ENCODE measurements at regions not wholly inside any gene's neighbourhood (a gene's known extent, or its start where the extent isn't known, plus 50 kb on each side); places are given as distances from the start of the nearest gene placed in this dataset.

- TF ChIP-seq, protein P1, sequence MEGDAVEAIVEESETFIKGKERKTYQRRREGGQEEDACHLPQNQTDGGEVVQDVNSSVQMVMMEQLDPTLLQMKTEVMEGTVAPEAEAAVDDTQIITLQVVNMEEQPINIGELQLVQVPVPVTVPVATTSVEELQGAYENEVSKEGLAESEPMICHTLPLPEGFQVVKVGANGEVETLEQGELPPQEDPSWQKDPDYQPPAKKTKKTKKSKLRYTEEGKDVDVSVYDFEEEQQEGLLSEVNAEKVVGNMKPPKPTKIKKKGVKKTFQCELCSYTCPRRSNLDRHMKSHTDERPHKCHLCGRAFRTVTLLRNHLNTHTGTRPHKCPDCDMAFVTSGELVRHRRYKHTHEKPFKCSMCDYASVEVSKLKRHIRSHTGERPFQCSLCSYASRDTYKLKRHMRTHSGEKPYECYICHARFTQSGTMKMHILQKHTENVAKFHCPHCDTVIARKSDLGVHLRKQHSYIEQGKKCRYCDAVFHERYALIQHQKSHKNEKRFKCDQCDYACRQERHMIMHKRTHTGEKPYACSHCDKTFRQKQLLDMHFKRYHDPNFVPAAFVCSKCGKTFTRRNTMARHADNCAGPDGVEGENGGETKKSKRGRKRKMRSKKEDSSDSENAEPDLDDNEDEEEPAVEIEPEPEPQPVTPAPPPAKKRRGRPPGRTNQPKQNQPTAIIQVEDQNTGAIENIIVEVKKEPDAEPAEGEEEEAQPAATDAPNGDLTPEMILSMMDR (IDR thresholded peaks at IDR 0.05; ENCODE audit: borderline replicate concordance, insufficient read depth, low read depth, low read length) = no peak
- no peak overlapping the region for H3K4me3 ChIP-seq (ENCODE audit: low read depth, low read length)
Observed at GRCh38 chr14:26996246-26996645, 398.4 kb upstream of the NOVA1 start.

- no peak overlapping the region for H3K4me3 ChIP-seq (ENCODE audit: low read depth, low read length)
- TF ChIP-seq, protein P1 (IDR thresholded peaks at IDR 0.05; ENCODE audit: borderline replicate concordance, insufficient read depth, low read depth, low read length) = no peak
Observed at GRCh38 chr14:27002179-27002578, 404.3 kb upstream of the NOVA1 start.

- no peak overlapping the region for H3K4me3 ChIP-seq (ENCODE audit: low read depth, low read length)
- TF ChIP-seq, protein P1 (IDR thresholded peaks at IDR 0.05; ENCODE audit: borderline replicate concordance, insufficient read depth, low read depth, low read length) = no peak
Observed at GRCh38 chr14:27006570-27006969, 408.7 kb upstream of the NOVA1 start.

DNA sequence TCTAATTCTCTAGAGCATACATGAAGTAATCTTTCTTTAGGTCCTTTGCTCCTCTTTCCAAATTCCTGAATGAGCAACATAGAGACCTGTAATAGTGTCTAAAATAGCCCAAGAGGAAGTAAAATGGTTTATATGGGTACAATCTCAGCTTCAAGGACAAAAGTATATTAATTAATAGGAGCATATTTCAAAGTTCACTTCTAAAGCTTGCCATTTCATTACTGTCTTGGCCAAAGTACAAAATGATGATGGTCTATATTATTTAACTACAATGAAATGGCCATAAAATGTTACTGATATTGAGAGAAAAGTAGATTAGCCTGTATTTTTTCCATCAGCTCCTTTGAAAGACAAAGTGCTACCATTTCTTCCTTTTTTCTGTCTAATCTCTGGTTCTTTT, 410.4 kb upstream of the NOVA1 start:
- no peak overlapping the region for H3K4me3 ChIP-seq (ENCODE audit: low read depth, low read length)
- TF ChIP-seq, protein P1 (IDR thresholded peaks at IDR 0.05; ENCODE audit: borderline replicate concordance, insufficient read depth, low read depth, low read length) = no peak

GRCh38 chr14:27012641-27013040, 414.8 kb upstream of the NOVA1 start:
- TF ChIP-seq, protein P1 (IDR thresholded peaks at IDR 0.05; ENCODE audit: borderline replicate concordance, insufficient read depth, low read depth, low read length) = no peak
- H3K4me3 ChIP-seq (ENCODE audit: low read depth, low read length) = no peak overlapping the region

DNA sequence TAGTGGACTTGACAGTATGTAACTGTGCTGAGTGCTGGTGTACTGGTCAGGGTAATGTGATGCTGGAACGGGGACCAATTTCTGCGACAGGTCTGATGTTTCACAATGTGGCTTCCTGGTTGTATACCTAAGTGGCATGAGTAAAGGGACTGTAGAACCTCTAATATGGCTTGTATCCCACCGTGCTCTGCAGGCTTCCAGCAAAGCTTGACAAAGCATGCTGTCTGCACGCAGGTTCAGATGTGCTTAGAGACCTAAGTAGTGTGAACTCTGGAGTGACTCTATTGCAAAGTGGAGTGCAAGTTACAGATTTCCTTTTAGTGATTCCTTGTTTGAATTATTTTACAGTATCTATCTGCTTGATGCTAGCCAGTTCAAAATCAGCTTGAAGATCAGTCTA, 415.8 kb upstream of the NOVA1 start:
- H3K4me3 ChIP-seq (ENCODE audit: low read depth, low read length) = no peak overlapping the region
- TF ChIP-seq, protein P1 (IDR thresholded peaks at IDR 0.05; ENCODE audit: borderline replicate concordance, insufficient read depth, low read depth, low read length) = no peak

DNA sequence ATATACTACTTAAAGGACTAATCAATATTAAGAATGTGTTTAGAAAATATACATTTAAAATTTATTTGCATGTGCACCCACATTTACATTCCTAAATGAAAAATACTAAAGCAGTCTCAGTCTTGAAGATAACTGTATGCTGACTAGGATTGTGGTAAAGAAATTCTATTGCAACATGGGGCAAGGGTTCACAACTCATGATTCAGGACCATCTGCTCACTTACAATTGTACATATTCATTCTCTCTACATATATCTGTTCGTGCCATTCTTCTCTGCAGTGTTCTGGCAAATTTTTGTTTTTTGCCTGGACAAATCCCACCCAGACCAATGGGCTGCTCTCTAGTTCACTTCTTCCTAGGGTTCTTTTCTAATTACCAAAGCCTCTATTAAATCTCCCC, 417.2 kb upstream of the NOVA1 start:
- TF ChIP-seq, protein P1 (IDR thresholded peaks at IDR 0.05; ENCODE audit: borderline replicate concordance, insufficient read depth, low read depth, low read length) = no peak

More for the DNA sequence above, 417.2 kb upstream of the NOVA1 start:
- no peak overlapping the region for H3K4me3 ChIP-seq (ENCODE audit: low read depth, low read length)

Measured in GM12875 (cell line).